ENCODE measurements at regions not wholly inside any gene's neighbourhood (a gene's known extent, or its start where the extent isn't known, plus 50 kb on each side); places are given as distances from the start of the nearest gene placed in this dataset.

DNA sequence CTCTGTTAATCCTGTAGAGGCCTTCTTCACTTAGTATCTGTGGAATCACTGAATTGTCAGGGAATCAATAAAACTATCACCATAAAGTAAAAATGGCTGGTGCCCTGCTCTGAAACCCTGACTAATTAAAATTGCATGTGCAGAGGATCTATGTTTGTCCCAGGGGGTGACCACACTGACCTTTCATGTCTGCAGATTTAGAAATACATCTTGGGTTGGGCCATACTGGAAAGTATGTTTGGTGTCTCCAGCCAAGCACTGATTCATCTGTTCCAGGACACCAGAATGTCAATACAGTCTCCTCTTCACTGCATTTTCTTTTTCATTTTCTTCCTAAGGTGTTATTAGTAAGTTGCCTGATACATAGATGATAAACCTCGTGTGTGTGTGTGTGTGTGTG lies 490.9 kb upstream of the INTU start:
- TF ChIP-seq ZNF274 (IDR thresholded peaks at IDR 0.05; ENCODE audit: low read depth, low read length) = no peak
- TF ChIP-seq YY1 (IDR thresholded peaks at IDR 0.05; ENCODE audit: insufficient read depth, insufficient read length) = no peak
